SK-N-SH (cell line): ENCODE measurements at regions not wholly inside any gene's neighbourhood (a gene's known extent, or its start where the extent isn't known, plus 50 kb on each side); places are given as distances from the start of the nearest gene placed in this dataset.

Experiments used
- CTCF ChIA-PET: fragments of 300-600, 350-600 bp; formaldehyde crosslinking; extraction: SDS; loops from one replicate; lab custom pipeline; 2021; lab: Yijun Ruan, JAX
- POLR2A ChIA-PET: fragments of 350-600 bp; sonication (Branson Sonifier 250); formaldehyde crosslinking; extraction: SDS; loops from one replicate; lab custom pipeline; 2020; ENCODE audit warnings: antibody characterized with exemption, inconsistent platforms; lab: Yijun Ruan, JAX
- DNase-seq: peaks from one replicate; pipeline ENCODE4 v3.0.0; 2012
- H2AFZ ChIP-seq: fragments of 200-600 bp; sonication (generic); 2 replicates; pipeline ENCODE4 v1.8.1; 2016; ENCODE audit warnings: antibody characterized with exemption, mild to moderate bottlenecking, low read depth
- H3F3A ChIP-seq: fragments of 200-600 bp; sonication (generic); replicated peaks from 2 replicates; pipeline ENCODE3; 2016; ENCODE audit warnings: antibody characterized with exemption, mild to moderate bottlenecking; ENCODE audit not compliant: insufficient read depth
- H3K27ac ChIP-seq, 2 experiments: fragments of 200-500 bp in 1 of 2; fragments of 200-600 bp in 1 of 2; sonication (Bioruptor generic) in 1 of 2; sonication (generic), shearing (Covaris generic) in 1 of 2; 2 replicates each; pipeline versions ENCODE4 v1.5.1 to v1.6.1; 2014 to 2016; ENCODE audit warnings: low read depth in 2 of 2, inconsistent platforms in 1 of 2, low read length in 1 of 2, mild to moderate bottlenecking in 1 of 2, mixed read lengths in 1 of 2
- H3K27me3 ChIP-seq: fragments of 200-600 bp; sonication (generic), shearing (Covaris generic); 2 replicates; pipeline ENCODE4 v1.6.1; 2016; ENCODE audit warnings: mixed run types; ENCODE audit not compliant: insufficient read depth
- H3K36me3 ChIP-seq, 2 experiments: fragments of 200-500 bp in 1 of 2; fragments of 200-600 bp in 1 of 2; sonication (Bioruptor generic) in 1 of 2; sonication (generic) in 1 of 2; replicated peaks in 1 of 2; 2 replicates each; pipeline versions ENCODE3 to v1.5.1; 2014 to 2016; ENCODE audit warnings: low read length in 1 of 2, mild to moderate bottlenecking in 1 of 2; ENCODE audit not compliant: insufficient read depth in 2 of 2, control insufficient read depth in 1 of 2
- H3K4me1 ChIP-seq, 2 experiments: fragments of 200-500 bp in 1 of 2; fragments of 200-600 bp in 1 of 2; sonication (Bioruptor generic) in 1 of 2; sonication (generic), shearing (Covaris generic) in 1 of 2; 2 replicates each; pipeline versions ENCODE4 v1.5.1 to v1.6.1; 2014 to 2016; ENCODE audit warnings: low read depth in 1 of 2, low read length in 1 of 2, mixed run types in 1 of 2; ENCODE audit not compliant: insufficient read depth in 2 of 2, control insufficient read depth in 1 of 2
- H3K4me2 ChIP-seq: fragments of 200-600 bp; sonication (generic), shearing (Covaris generic); 2 replicates; pipeline ENCODE4 v1.6.1; 2017; ENCODE audit warnings: mixed run types
- H3K4me3 ChIP-seq, 2 experiments: fragments of 200-500 bp in 1 of 2; fragments of 200-600 bp in 1 of 2; sonication (Bioruptor generic) in 1 of 2; sonication (generic), shearing (Covaris generic) in 1 of 2; 2 replicates each; pipeline versions ENCODE4 v1.5.1 to v1.8.1; 2014 to 2016; ENCODE audit warnings: low read depth in 2 of 2, inconsistent platforms in 1 of 2, low read length in 1 of 2, mild to moderate bottlenecking in 1 of 2, mixed read lengths in 1 of 2, moderate library complexity in 1 of 2
- H3K79me2 ChIP-seq: fragments of 200-600 bp; sonication (generic); 2 replicates; pipeline ENCODE4 v1.8.1; 2017; ENCODE audit warnings: mild to moderate bottlenecking; ENCODE audit not compliant: insufficient read depth
- H3K9ac ChIP-seq: fragments of 200-600 bp; sonication (generic); 2 replicates; pipeline ENCODE4 v1.6.1; 2017; ENCODE audit warnings: mixed run types
- H3K9me2 ChIP-seq: fragments of 200-600 bp; sonication (generic); 2 replicates; pipeline ENCODE4 v1.6.1; 2017; ENCODE audit warnings: mixed run types
- H3K9me3 ChIP-seq: fragments of 200-600 bp; sonication (generic); 2 replicates; pipeline ENCODE4 v1.6.1; 2017; ENCODE audit warnings: mixed run types, mild to moderate bottlenecking, moderate library complexity
- H4K20me1 ChIP-seq: fragments of 200-600 bp; sonication (generic); 2 replicates; pipeline ENCODE4 v1.6.1; 2017; ENCODE audit warnings: mild to moderate bottlenecking, mixed run types; ENCODE audit not compliant: insufficient read depth
- ELF1 ChIP-seq: IDR thresholded peaks from 2 replicates; pipeline ENCODE4 v1.4.0; 2012
- EP300 ChIP-seq, 2 experiments: IDR thresholded peaks; 2 replicates each; pipeline versions ENCODE4 v1.4.0 to v1.6.1; 2012; ENCODE audit warnings: borderline replicate concordance in 1 of 2, low read depth in 1 of 2, low read length in 1 of 2
- EZH2phosphoT487 ChIP-seq: fragments of 200-600 bp; sonication (generic); IDR thresholded peaks from 2 replicates; pipeline ENCODE4 v1.6.1; 2017; ENCODE audit warnings: low read depth, mixed run types, mild to moderate bottlenecking, antibody characterized with exemption, moderate library complexity, borderline replicate concordance
- FOSL2 ChIP-seq: IDR thresholded peaks from 2 replicates; pipeline ENCODE4 v1.4.0; 2012; ENCODE audit warnings: low read depth, mild to moderate bottlenecking, moderate library complexity, borderline replicate concordance
- FOXM1 ChIP-seq: IDR thresholded peaks from 2 replicates; pipeline ENCODE4 v1.4.0; 2012; ENCODE audit warnings: low read depth, mild to moderate bottlenecking
- GATA2 ChIP-seq: sonication (generic); formaldehyde crosslinking; IDR thresholded peaks from 2 replicates; pipeline ENCODE4 v1.5.0; 2020; ENCODE audit warnings: mild to moderate bottlenecking, missing genetic modification reagents
- JUND ChIP-seq: IDR thresholded peaks from 2 replicates; pipeline ENCODE4 v1.4.0; 2012
- MEF2A ChIP-seq: IDR thresholded peaks from 2 replicates; pipeline ENCODE4 v1.4.0; 2012; ENCODE audit warnings: low read depth, borderline replicate concordance
- NFIC ChIP-seq: IDR thresholded peaks from 2 replicates; pipeline ENCODE4 v1.4.0; 2012; ENCODE audit warnings: borderline replicate concordance
- RFX5 ChIP-seq: IDR thresholded peaks from 2 replicates; pipeline ENCODE4 v1.6.1; 2012; ENCODE audit warnings: mild to moderate bottlenecking, improper control_type of control experiment, low read length
- RXRA ChIP-seq: IDR thresholded peaks from 2 replicates; pipeline ENCODE4 v1.4.0; 2012; ENCODE audit warnings: low read depth, mild to moderate bottlenecking, borderline replicate concordance
- SIN3A ChIP-seq: IDR thresholded peaks from 2 replicates; pipeline ENCODE4 v1.6.1; 2012; ENCODE audit warnings: low read depth, mild to moderate bottlenecking, low read length, moderate library complexity, borderline replicate concordance
- TEAD4 ChIP-seq: IDR thresholded peaks from 2 replicates; pipeline ENCODE4 v1.4.0; 2012; ENCODE audit warnings: mild to moderate bottlenecking, borderline replicate concordance; ENCODE audit not compliant: insufficient read depth
- WGBS: methylation state at CpG from one replicate; pipeline ENCODE4 v1.1.6; 2017; ENCODE audit warnings: low lambda C conversion rate; 5-methylcytosine and 5-hydroxymethylcytosine counted together
- TF ChIP-seq, protein P1 (sequence below): IDR thresholded peaks from 2 replicates; pipeline ENCODE4 v1.6.1; 2012; ENCODE audit warnings: mild to moderate bottlenecking, low read depth, low read length, moderate library complexity
- TF ChIP-seq, protein P2 (sequence below): fragments of 150-350 bp; IDR thresholded peaks from 2 replicates; pipeline ENCODE4 v1.6.1; 2016; ENCODE audit warnings: mild to moderate bottlenecking, low read depth, low read length
- TF ChIP-seq, protein P3 (sequence below): IDR thresholded peaks from 2 replicates; pipeline ENCODE4 v1.4.0; 2012; ENCODE audit warnings: low read depth

DNA sequence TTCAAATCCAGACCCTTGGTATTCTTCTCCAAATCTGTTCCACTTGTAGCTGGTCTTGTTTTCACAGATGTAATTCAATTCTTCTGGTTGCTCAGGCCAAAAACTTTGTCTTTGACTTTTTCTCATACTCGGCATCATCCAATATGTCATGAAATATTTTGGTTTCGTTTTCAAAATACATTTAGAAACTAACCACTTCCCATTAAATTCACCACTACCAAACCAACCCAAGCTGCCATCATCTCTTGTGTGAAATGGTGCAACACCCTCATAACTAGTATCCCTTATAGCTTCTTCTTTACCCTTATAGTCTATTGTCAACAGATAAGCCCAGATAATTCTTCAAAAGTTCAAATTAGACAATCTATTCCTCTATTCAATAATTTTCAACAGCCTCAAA, 192.1 kb downstream of the PRR32 start:
- Histone ChIP-seq H3K4me1 (no peaks in the 10 kb centered on the region), H3K36me3 (no peaks in the 10 kb centered on the region), H2AFZ (no peak overlapping the region), H3K9me3 (no peaks in the 10 kb centered on the region), H4K20me1 (no peaks in the 10 kb centered on the region), H3K79me2 (no peaks in the 10 kb centered on the region), H3K27ac (no peak overlapping the region), H3K9ac (no peak overlapping the region), H3K9me2 (no peaks in the 10 kb centered on the region), H3K27me3 (no peaks in the 10 kb centered on the region), H3F3A (no peaks in the 10 kb centered on the region), H3K4me2 (no peak overlapping the region), H3K4me3 (0 out of 4 replicates have a peak overlapping the region, but pooled peaks of 1 of the 2 experiments have one; percentile 17)
- no peak for DNase-seq
- ChIA-PET CTCF (no interaction called here), POLR2A (no interaction called here)
- TF ChIP-seq JUND (no peak), ELF1 (no peak), MEF2A (no peak), FOXM1 (no peak), NFIC (no peak), FOSL2 (no peak), EZH2phosphoT487 (no peak), RFX5 (no peak), TEAD4 (no peak), GATA2 (no peak), SIN3A (no peak), EP300 (IDR thresholded peaks at IDR 0.05; ENCODE audit: borderline replicate concordance in 1 of 2, low read depth in 1 of 2, low read length in 1 of 2) (no peak), RXRA (no peak)
- TF ChIP-seq, protein P1, sequence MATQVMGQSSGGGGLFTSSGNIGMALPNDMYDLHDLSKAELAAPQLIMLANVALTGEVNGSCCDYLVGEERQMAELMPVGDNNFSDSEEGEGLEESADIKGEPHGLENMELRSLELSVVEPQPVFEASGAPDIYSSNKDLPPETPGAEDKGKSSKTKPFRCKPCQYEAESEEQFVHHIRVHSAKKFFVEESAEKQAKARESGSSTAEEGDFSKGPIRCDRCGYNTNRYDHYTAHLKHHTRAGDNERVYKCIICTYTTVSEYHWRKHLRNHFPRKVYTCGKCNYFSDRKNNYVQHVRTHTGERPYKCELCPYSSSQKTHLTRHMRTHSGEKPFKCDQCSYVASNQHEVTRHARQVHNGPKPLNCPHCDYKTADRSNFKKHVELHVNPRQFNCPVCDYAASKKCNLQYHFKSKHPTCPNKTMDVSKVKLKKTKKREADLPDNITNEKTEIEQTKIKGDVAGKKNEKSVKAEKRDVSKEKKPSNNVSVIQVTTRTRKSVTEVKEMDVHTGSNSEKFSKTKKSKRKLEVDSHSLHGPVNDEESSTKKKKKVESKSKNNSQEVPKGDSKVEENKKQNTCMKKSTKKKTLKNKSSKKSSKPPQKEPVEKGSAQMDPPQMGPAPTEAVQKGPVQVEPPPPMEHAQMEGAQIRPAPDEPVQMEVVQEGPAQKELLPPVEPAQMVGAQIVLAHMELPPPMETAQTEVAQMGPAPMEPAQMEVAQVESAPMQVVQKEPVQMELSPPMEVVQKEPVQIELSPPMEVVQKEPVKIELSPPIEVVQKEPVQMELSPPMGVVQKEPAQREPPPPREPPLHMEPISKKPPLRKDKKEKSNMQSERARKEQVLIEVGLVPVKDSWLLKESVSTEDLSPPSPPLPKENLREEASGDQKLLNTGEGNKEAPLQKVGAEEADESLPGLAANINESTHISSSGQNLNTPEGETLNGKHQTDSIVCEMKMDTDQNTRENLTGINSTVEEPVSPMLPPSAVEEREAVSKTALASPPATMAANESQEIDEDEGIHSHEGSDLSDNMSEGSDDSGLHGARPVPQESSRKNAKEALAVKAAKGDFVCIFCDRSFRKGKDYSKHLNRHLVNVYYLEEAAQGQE: no peak
- TF ChIP-seq, protein P2, sequence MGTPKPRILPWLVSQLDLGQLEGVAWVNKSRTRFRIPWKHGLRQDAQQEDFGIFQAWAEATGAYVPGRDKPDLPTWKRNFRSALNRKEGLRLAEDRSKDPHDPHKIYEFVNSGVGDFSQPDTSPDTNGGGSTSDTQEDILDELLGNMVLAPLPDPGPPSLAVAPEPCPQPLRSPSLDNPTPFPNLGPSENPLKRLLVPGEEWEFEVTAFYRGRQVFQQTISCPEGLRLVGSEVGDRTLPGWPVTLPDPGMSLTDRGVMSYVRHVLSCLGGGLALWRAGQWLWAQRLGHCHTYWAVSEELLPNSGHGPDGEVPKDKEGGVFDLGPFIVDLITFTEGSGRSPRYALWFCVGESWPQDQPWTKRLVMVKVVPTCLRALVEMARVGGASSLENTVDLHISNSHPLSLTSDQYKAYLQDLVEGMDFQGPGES: no peak
- TF ChIP-seq, protein P3, sequence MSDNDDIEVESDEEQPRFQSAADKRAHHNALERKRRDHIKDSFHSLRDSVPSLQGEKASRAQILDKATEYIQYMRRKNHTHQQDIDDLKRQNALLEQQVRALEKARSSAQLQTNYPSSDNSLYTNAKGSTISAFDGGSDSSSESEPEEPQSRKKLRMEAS: no peak
- WGBS: 0% methylated on average over 2 of the region's 2 CpGs
